ENCODE measurements at regions not wholly inside any gene's neighbourhood (a gene's known extent, or its start where the extent isn't known, plus 50 kb on each side); places are given as distances from the start of the nearest gene placed in this dataset.

DNA sequence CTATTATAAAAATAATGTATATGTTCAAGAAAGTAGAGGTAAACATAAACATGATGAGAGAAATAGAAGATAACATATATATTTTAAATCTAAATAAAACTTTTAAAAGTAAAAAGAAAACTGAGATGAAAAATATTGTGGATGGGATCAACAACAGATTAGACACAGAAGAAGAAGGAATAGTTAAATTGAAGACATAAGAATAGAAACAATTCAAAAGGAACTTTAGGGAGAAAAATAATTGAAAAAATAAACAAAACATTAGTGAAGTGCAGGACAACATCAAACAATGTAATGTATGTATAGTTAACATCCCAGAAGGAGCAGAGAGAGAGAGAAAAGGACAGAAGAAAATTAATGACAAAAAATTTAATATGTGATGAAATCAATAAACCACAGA lies 228.1 kb upstream of the TNRC6C start:
- H3K27ac ChIP-seq, result no peak overlapping the region
- DNase-seq (ENCODE audit: low read depth, low spot score), result no peak

DNA sequence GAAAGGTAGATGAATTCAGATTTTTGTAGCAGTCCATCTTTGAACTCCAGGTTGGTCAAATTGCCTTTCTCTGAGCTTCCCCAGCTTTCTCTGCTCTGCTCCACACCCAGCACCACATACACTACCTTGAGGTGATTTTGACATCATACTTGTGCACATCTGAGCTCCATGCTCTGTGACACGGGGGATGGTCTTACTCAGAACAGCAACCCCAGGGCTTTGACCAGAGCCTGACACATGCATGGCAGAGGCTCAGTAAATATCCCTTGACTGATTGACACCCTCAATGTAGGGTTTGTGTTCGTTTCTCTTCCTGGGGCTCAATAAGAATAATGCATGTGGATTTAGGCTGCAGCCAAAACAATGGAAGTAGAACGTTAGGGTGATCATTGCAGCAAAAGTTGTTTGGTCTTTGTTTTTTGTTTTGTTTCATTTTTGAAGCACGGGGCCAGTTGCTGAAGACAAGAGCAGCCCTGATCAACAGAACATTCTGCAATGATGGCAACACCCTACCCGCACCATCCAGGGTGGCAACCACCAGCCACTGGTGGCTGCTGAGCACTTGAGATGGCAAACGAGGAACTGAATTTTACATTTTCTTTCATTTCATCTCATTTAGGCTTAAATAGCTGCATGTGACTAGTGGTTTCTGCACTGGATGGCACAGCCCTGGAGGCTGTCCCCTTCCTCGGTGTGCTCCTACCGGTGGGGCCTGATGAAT lies 224.8 kb upstream of the TNRC6C start:
- H3K27ac ChIP-seq, result no peak overlapping the region
- no peak for DNase-seq (ENCODE audit: low read depth, low spot score)

DNA sequence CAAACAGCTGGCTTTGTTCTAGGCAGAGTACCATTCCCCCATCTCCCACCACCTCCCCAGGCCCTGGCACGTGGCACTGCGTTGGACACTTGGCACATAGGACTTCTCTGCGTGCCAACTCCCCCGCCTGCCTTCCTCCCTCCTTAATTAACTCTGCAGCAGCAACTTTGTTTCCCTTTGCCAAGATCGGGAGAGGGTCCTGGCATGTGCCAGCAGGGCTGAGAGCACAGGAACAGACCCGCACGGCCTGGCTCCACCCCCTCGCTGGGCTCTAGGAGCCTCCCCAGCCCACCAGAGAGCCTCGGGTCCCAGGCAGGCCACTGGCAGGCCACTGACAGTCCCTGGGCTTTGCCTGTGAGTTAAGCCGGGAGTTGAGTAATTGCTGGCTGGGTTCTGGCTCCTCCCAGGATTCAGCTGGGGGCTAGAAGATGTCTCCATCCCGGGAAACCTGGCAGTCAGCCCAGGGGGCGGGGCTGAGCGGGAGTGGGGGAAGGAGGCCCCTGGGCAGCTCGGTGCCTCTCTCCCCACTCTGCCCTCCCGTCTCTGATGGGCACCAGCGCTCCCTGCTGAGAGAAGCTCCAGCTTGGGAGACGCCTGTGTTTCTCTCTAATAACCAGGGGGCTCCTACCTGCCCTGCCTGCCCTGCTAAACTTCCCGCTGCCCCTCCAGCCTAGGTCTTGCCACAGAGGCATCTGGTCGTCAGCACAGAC lies 224.0 kb upstream of the TNRC6C start:
- H3K27ac ChIP-seq, result no peak overlapping the region

DNA sequence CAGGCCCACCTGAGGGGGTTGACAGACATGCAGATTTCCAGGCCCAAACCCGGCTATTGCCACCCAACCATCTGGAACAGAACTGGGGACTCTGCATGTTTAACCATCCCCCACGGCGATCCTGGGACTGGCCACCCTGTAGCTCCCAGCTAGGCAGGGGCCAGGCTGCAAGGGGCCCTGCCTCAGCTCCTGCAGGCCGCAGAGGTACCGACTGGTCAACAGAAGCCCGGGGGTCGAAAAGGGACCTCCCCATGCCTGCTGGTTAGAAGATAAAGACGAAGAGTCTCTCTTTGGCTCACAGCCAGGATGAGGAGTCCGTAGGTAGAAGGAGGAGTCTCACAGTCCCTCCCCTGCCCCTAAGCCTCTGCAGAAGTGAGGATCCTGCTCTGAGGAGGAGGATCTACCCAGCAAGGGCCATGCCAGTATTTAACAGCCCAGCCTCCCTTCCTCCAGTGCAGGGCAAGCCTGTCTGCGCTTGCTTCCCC lies 223.4 kb upstream of the TNRC6C start:
- H3K27ac ChIP-seq, result no peak overlapping the region
- DNase-seq (ENCODE audit: low read depth, low spot score), result no peak

More for the DNA sequence above, 224.0 kb upstream of the TNRC6C start:
- no peak for DNase-seq (ENCODE audit: low read depth, low spot score)

DNA sequence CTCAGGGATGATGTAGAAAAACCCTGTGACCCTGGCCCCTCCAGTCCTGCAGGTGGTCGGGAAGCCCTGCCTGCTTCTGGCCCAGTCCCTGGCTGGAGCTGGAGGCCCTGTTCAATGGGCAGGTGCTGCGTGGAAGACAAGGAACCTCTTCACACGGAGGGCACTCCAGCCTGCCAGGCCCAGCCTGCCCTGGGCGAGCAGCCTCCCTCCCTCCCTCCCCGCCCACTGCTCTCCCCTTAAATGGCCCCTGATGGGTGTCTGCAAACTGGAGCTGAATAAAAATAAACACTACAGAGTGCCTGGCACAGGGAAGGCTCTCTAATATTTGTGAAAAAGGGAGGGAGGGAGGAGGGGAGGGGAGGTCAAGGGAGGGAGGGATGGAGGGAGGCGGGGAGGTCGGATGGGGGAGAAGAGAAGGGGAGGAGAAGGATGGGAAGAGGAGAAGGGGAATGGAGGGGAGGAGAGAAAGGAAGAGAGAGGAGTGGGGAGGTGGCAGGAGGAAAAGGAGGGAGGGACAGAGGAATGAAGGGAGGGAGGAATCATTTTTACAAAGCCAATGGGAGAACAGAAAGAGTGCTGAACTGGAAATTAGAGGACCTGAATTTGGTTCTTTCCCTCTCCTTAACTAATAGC lies 222.8 kb upstream of the TNRC6C start:
- no peak overlapping the region for H3K27ac ChIP-seq
- no peak for DNase-seq (ENCODE audit: low read depth, low spot score)

DNA sequence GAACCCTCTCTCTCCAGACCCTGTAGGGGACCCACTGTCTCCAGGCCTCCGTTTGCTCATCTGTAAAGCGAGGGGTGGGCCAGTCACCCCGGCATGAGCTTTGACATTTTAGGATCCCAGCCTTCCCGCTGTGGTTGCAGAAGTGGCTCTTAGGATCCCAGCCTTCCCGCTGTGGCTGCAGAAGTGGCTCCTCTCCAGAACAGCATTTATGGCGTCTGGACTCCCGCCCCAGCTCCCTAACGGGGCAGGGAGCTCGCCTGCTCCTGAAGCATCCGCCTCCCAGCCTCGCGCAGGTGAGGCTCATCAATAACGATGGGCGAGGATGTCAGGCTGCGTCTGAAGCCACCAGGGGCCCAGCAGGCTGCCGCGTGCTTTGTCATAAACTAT lies 222.3 kb upstream of the TNRC6C start:
- H3K27ac ChIP-seq, result no peak overlapping the region
- no peak for DNase-seq (ENCODE audit: low read depth, low spot score)

DNA sequence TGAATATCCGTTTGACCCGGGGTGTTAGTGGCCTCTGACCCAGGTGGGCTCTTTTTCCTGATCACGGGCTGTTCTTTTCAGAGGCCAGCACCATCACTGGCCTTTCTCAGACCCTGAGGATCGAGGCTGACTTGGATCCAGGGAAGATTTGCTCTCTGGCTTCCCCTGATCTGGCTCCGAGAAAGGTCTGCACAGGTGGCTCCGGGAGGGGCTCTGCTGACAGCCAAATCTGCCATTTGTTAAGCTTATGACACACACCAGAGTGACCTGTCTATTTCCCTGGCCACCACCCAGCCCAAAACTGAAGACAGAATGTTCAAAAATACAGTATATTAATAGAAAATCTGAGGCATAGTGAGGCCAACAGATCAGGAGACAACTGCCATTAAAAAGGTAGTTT lies 221.8 kb upstream of the TNRC6C start:
- DNase-seq (ENCODE audit: low read depth, low spot score), result no peak
- H3K27ac ChIP-seq, result no peak overlapping the region

DNA sequence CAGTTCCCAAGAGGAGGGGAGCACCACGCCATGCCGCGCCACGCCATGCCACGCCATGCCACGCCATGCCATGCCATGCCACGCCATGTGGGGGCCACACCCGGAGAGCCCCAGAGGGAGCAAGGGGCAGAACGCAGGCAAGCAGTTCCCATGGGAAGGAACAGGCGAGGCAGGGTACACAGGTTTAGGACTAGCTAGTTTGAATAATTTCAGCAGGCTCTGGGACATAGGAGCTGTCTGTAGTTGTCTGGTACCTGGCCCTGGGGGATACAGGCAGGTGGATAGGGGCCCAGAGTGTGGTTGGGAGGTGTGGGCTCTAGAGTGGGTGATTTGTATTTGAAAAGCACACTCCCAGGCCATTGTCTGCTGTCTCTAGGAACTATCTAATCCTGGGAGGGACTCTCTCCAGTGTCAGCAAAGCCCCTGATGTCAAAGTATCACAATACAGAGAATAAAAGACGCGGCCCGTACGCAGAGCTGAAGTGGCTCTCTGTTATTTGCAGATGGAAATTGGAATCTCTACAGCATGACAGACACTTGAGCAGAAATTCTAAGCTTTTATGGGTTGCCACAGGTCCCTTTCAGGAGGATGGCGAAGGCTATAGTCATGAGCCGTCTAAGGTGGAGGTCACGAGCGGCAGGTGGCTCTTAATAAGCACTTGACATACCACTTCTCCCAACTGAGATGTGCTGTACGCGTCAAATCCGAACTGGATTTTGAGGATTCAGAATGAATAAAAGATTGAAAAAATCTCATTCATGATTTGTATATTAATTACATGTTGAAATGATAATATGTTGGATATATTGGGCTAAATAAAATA lies 220.8 kb upstream of the TNRC6C start:
- no peak for DNase-seq (ENCODE audit: low read depth, low spot score)
- H3K27ac ChIP-seq, result no peak overlapping the region

DNA sequence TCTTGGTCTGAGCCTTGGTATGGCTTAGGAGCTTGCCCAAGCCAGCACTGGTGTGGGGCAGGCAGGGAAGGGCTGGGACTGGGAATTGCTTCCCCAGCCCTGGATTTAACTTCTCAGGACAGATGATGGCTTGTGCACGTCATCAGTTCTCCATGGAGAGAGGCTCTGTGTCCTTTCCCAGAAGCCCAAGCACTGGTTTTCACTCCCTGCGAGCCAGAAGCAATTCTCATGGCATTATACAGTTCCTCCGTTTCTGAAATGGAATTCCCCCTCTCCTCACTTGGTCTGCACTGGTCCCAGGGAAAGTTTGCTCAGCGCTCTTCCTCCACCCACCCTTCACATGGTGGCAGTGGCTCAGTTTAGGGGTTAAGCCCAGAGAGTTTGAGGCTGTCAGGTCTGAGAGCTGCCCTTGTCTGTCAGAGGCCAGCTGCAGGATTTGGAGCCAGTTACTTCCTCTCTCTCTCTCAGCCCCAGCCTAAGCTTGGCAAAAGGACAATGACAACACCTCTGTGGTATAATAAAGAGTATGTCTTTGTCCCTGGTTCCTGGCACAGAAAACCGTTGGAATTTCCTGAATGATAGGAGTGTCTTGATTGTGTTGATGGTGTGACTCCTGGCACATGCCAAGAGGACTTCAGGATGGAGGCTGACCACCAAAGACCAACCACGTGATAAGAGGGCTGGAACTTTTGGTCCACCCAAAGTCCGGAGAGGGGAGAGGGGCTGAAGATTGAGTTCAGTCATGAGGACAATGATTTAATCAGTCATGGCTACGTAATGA lies 219.6 kb upstream of the TNRC6C start:
- no peak for DNase-seq (ENCODE audit: low read depth, low spot score)
- no peak overlapping the region for H3K27ac ChIP-seq

DNA sequence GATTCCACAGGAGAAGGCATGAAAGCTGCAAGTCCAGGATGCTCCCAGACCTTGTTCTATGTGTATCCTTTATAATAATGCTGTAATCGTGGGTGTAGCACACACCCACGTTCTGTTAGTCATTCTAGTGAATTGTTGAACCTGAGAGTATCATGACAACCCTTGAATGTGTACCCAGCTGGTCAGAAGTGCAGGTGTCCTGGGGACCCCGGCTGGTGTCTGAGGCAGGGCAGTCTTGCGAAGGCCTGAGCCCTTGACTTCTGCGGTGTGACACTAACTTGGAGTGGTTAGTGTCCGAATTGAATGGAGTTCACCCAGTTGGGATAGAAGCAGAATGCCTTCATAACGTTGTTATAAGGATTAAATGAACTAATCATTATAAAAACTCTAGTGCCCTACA lies 218.0 kb upstream of the TNRC6C start:
- no peak overlapping the region for H3K27ac ChIP-seq
- no peak for DNase-seq (ENCODE audit: low read depth, low spot score)

DNA sequence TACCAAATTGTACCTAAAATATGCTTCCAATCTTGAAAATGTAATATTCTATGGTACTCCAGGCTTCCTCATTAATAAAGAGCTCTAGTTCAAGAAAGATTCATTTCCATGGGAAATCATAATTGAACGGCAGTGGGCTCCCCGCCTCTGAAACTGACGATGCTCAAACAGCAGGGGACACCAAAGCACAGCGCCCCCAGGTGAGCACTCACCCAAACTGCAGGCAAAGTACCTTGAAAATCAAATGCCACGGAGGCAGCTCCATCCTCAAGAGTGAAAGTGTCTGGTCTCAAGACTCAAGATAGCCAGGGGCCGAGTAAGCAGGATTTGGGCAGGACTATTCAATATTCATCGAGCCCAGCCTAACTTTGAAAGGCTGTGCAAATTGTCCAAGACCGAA lies 217.4 kb upstream of the TNRC6C start:
- DNase-seq (ENCODE audit: low read depth, low spot score), result no peak
- H3K27ac ChIP-seq, result no peak overlapping the region

DNA sequence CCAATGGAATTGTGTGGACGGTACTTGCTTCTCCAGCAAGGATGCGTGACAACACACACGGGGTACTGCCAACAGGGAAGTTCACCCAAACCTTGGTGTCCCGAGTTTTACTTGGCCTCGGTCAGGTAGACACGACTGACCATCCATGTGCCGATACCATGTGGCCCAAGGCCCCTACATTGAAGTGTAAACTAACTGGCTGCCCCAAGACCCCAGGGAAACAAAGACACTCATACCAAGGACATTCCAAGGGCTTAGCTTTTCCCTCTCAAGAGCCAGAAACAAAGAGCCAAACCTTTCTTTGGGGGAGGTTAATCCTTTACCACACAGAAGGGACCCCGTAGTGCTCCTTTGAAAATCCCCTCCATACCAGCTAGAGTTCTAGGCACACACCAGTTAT lies 215.9 kb upstream of the TNRC6C start:
- DNase-seq (ENCODE audit: low read depth, low spot score), result no peak
- H3K27ac ChIP-seq, result no peak overlapping the region

DNA sequence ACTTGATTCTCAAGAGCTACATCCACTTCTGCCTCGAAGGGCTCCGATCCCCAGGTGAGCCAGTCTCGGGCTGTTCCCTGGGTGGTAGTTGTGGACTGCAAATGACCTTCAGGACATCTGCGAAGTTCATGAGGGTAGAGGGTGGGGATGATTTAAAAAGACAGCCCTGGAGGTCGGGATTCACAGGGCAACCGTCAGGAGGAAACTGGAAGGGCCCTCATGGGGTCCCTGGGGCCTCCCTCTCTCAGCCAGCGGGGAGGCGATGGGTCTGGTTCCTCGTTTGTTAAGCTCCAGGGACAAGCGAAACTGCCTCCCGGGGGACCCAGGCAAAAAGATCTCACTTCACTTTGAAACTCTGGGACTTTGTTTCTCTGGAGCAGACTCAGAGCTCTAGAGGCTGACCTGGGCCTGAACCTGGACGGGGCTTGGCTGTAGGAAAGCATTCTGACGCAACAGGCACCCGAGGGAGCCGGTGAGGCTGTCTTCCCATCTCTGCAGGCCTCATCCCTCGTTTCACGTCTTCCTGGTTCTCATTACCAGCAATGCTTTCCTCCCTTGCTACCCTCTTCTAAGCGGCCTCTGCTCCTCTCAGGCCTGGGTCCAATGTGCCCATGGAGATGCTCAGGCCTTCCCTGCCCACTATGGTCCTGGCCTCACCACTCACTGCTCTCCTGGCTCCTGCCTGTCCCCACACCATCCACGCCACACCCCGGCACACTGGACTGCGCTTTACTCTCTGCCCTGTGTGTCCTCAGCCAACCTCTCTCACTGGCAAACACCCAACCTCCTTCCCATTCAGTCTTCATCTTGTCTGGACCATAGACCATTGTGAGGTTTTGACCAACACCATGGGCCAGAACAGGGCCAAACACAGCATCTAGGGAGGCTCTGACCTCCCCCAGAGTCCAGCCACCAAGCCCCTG lies 214.2 kb upstream of the TNRC6C start:
- no peak overlapping the region for H3K27ac ChIP-seq
- DNase-seq (ENCODE audit: low read depth, low spot score), result no peak

DNA sequence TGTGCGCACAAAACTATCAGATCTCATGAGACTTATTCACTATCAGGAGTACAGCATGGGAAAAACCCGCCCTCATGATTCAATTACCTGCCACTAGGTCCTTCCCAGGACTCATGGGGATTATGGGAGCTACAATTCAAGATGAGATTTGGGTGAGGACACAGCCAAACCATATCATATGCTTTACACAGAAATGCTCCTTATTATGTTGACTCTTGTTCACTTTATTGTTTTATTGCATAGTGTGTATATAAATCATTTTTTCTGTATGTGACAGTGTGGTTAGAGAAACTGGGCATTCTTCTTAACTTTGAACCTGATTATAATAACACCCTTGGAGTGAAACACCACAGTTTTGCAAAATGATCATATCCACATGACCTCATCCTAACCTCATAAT lies 212.8 kb upstream of the TNRC6C start:
- H3K27ac ChIP-seq, result no peak overlapping the region
- no peak for DNase-seq (ENCODE audit: low read depth, low spot score)

DNA sequence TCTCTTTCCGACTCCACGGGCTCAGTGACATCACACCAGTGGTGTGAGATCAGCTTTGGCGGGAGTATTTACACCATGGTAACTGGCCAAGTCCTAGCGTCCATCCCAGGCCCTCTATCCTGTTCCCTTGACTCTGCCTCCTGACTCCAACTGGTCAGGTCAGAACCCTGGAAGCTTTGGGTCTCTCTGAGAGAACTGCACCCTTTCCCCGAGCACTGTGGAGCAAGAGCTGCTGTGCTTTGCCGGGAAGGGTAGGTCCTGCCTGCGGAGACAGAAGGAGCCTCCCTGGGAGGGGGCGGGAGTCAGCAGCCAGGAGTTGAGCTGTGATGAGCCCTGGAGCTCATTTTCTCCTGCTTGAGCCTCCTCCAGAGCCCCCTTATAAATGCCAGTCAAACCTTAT lies 212.1 kb upstream of the TNRC6C start:
- no peak overlapping the region for H3K27ac ChIP-seq
- DNase-seq (ENCODE audit: low read depth, low spot score), result no peak

DNA sequence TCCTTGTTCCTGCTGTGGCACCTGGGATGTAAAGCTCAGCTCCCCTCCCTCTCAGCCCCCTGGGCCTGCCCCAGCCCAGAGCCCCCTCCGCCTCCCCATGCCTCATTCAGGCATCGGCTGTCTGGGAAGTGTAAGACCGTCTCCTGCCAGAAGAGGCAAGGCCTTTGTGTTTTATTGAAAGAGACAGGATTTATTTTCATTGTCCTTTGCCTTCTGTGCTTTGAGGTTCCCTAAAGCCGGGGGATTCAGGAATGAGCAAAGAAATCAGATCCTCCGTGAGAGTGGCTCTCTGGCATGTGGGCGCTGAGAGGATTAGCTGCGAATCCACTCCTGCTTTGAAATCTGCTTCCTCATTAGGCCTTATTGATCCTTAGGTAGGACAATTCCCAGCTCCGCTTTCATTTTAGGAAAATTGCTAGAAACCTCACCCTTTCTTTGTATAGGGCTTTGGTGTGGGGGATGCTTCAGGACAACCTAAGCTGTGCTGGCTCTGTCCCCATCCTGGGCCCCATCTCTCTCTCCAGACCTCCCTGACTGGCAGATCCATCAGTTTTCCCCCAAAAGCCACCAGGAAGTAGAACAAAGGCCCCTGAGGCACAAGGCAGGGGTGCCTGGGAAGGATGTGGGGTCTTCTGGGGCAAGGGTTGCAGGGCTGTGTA lies 211.5 kb upstream of the TNRC6C start:
- H3K27ac ChIP-seq, result no peak overlapping the region
- no peak for DNase-seq (ENCODE audit: low read depth, low spot score)

DNA sequence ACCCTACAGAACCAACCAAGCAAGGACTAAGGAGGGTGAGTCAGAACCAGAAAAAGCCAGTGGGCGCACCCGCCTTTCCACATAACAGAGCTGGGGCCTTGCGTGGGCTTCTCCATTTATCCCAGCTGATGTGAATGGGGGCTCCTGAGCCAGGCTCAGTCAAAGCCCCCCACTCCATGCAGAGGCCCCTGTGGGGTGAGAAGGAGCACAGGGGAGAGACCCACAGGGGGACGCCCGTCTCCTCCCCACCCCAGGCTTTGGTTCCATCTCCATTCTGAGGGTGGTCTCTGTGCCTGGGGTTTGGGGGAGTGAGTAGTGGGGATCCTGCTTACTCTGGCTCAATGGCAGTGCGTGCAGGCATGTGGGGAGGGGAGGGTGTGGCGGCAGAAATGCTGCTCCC lies 210.1 kb upstream of the TNRC6C start:
- DNase-seq (ENCODE audit: low read depth, low spot score), result no peak
- no peak overlapping the region for H3K27ac ChIP-seq

DNA sequence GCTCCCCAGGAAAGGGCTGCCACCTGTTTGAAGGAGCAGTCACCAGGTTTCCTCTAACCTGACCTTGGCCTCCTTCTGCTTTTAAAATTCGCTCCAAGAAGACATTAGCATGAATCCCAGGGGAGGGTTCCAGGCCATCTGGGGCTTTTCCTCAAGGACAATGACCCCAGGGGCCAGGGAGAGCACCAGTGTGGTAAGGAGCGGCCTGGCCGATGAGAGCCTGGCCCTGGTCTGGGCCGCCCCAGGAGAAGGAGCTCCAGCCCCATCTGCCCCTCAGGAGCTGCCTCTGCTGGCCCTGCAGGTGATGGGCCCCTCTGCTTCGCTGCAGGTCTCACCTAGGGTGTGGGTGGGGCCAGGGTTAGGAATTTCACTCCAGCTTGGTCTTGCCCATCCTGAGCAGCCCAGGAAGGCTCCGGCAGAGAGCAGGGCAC lies 209.2 kb upstream of the TNRC6C start:
- DNase-seq (ENCODE audit: low read depth, low spot score), result no peak
- no peak overlapping the region for H3K27ac ChIP-seq
